PC-3 (cell line): ENCODE measurements at regions not wholly inside any gene's neighbourhood (a gene's known extent, or its start where the extent isn't known, plus 50 kb on each side); places are given as distances from the start of the nearest gene placed in this dataset.

ENCODE experiments used
- ATAC-seq: fragments of 200-7000 bp; cut with Tn5 transposase; 2 replicates; pipeline ENCODE4 v1.9.1; 2020; ENCODE audit warnings: mild to moderate bottlenecking, moderate library complexity
- BruUV-seq: library from RNA; stranded (reverse); fragments of 400-500 nt; replicated peaks from 2 replicates; lab custom pipeline; 2021; lab: Mats Ljungman, UMichigan
- CTCF ChIA-PET: fragments of 300-600 bp; sonication (Branson Sonifier 250); formaldehyde crosslinking; loops from one replicate; lab custom pipeline; 2022; ENCODE audit warnings: antibody characterized with exemption; lab: Charles Lee
- POLR2A ChIA-PET: fragments of 300-600 bp; sonication (Branson Sonifier 250); formaldehyde crosslinking; loops from one replicate; lab custom pipeline; 2022; ENCODE audit warnings: antibody characterized with exemption; ENCODE audit not compliant: unreplicated experiment; lab: Charles Lee
- DNase-seq: peaks from one replicate; pipeline ENCODE4 v3.0.0-alpha.2; 2015
- H2AFZ ChIP-seq: fragments of 300-600 bp; sonication (generic); 2 replicates; pipeline ENCODE4 v1.6.0; 2016; ENCODE audit warnings: antibody characterized with exemption, low read length
- H3F3A ChIP-seq: fragments of 300-600 bp; sonication (generic); one replicate; pipeline ENCODE4 v1.6.0; 2017; ENCODE audit warnings: antibody characterized with exemption, low read length, control low read depth, mild to moderate bottlenecking; ENCODE audit not compliant: unreplicated experiment
- H3K27ac ChIP-seq: fragments of 300-600 bp; sonication (generic); 2 replicates; pipeline ENCODE4 v1.5.1; 2016; ENCODE audit warnings: mild to moderate bottlenecking, low read length
- H3K27me3 ChIP-seq: fragments of 300-600 bp; sonication (generic); 2 replicates; pipeline ENCODE4 v1.6.1; 2016; ENCODE audit warnings: low read length, mixed read lengths
- H3K36me3 ChIP-seq: fragments of 300-600 bp; sonication (generic); 2 replicates; pipeline ENCODE4 v1.6.1; 2016; ENCODE audit warnings: low read depth, mixed run types, low read length, mixed read lengths
- H3K4me1 ChIP-seq: fragments of 300-600 bp; sonication (generic); 2 replicates; pipeline ENCODE4 v1.5.1; 2016; ENCODE audit warnings: low read length; ENCODE audit not compliant: insufficient read depth
- H3K4me2 ChIP-seq: fragments of 300-600 bp; sonication (generic); 2 replicates; pipeline ENCODE4 v1.6.0; 2016; ENCODE audit warnings: low read length
- H3K4me3 ChIP-seq: fragments of 300-600 bp; sonication (generic); 2 replicates; pipeline ENCODE4 v1.5.1; 2016; ENCODE audit warnings: mild to moderate bottlenecking, low read length, mixed read lengths
- H3K79me2 ChIP-seq: fragments of 300-600 bp; sonication (generic); 2 replicates; pipeline ENCODE4 v1.6.1; 2017; ENCODE audit warnings: low read length, mixed read lengths
- H3K9ac ChIP-seq: fragments of 300-600 bp; sonication (generic); 2 replicates; pipeline ENCODE4 v1.6.0; 2016; ENCODE audit warnings: mild to moderate bottlenecking, low read length
- H3K9me2 ChIP-seq: fragments of 300-600 bp; sonication (generic); replicated peaks from 2 replicates; pipeline ENCODE4 v1.6.1; 2016; ENCODE audit warnings: mixed run types, low read length, mixed read lengths
- H3K9me3 ChIP-seq: fragments of 300-600 bp; sonication (generic); 2 replicates; pipeline ENCODE4 v1.6.1; 2016; ENCODE audit warnings: low read length, mixed read lengths
- H4K20me1 ChIP-seq: fragments of 300-600 bp; sonication (generic); 2 replicates; pipeline ENCODE4 v1.6.1; 2016; ENCODE audit warnings: low read length, mixed read lengths
- EZH2 ChIP-seq: fragments of 300-600 bp; sonication (generic); IDR thresholded peaks from one replicate; pipeline ENCODE4 v1.6.1; 2017; ENCODE audit warnings: antibody characterized with exemption, mild to moderate bottlenecking, low read length; ENCODE audit not compliant: unreplicated experiment
- EZH2phosphoT487 ChIP-seq: fragments of 300-600 bp; sonication (generic); IDR thresholded peaks from 2 replicates; pipeline ENCODE4 v1.6.1; 2018; ENCODE audit warnings: mild to moderate bottlenecking, antibody characterized with exemption, low read length, borderline replicate concordance
- intact Hi-C: fragments of 100-400 bp; cut with micrococcal nuclease; formaldehyde crosslinking; loops from 2 replicates; pipeline ENCODE4 v1.9.0; 2023
- TF ChIP-seq, protein P1 (sequence below): fragments of 300-600 bp; sonication (generic); conservative IDR thresholded peaks from 2 replicates; pipeline ENCODE4 v1.5.1; 2017; ENCODE audit warnings: antibody characterized with exemption, low read depth, mild to moderate bottlenecking, low read length

- POLR2A ChIA-PET = interaction anchor here (0.6 kb wide), 1 partner anchor 118 kb away, joined by 6 read pairs; no protein-coding TSS in a partner anchor
Measured at GRCh38 chr4:111204797-111205196, 581.9 kb upstream of the PITX2 start.

DNA sequence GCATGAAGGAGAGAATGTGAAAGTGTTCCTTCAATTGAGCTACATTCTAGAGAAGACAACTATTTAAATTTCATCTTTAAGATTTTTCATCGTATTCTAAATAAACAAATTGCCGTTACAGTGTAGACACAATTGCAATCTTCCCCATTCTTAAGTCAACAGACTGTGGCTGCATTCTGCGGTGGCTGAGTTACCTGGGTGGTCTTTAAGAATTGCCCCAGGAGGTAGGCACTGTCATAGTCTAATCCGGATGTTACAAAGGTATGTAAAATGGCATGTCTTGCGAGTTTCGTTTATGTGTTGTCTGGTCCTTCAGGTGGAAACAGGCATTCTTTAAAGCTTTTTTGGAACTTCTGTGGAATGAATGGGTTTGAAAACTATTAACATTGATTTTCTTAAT lies 586.1 kb upstream of the PITX2 start:
- H4K20me1 ChIP-seq = no peaks in the 10 kb centered on the region
- H3K9me3 ChIP-seq = no peaks in the 10 kb centered on the region
- CTCF ChIA-PET = no interaction called here
- peaks cover 28% of the 10 kb centered on the region for H3K27me3 ChIP-seq
- intact Hi-C loops = no loop called here
- TF ChIP-seq EZH2phosphoT487 (no peak), EZH2 (no peak)
- TF ChIP-seq, protein P1, sequence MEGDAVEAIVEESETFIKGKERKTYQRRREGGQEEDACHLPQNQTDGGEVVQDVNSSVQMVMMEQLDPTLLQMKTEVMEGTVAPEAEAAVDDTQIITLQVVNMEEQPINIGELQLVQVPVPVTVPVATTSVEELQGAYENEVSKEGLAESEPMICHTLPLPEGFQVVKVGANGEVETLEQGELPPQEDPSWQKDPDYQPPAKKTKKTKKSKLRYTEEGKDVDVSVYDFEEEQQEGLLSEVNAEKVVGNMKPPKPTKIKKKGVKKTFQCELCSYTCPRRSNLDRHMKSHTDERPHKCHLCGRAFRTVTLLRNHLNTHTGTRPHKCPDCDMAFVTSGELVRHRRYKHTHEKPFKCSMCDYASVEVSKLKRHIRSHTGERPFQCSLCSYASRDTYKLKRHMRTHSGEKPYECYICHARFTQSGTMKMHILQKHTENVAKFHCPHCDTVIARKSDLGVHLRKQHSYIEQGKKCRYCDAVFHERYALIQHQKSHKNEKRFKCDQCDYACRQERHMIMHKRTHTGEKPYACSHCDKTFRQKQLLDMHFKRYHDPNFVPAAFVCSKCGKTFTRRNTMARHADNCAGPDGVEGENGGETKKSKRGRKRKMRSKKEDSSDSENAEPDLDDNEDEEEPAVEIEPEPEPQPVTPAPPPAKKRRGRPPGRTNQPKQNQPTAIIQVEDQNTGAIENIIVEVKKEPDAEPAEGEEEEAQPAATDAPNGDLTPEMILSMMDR = no peak
- H3K9me2 ChIP-seq = no peaks in the 10 kb centered on the region
- no peak overlapping the region for H2AFZ ChIP-seq
- H3F3A ChIP-seq = no peaks in the 10 kb centered on the region
- H3K4me2 ChIP-seq = no peak overlapping the region
- H3K4me3 ChIP-seq = no peak overlapping the region
- POLR2A ChIA-PET = no interaction called here
- no peaks in the 10 kb centered on the region for H3K36me3 ChIP-seq
- H3K4me1 ChIP-seq = no peaks in the 10 kb centered on the region
- no TSS peak for BruUV-seq
- no peaks in the 10 kb centered on the region for H3K79me2 ChIP-seq
- ATAC-seq = no peak
- H3K27ac ChIP-seq = no peak overlapping the region
- no peak for DNase-seq
- no peak overlapping the region for H3K9ac ChIP-seq

More at GRCh38 chr4:111204797-111205196, 581.9 kb upstream of the PITX2 start:
- DNase-seq (no peak), ATAC-seq (no peak)
- no peaks in the 10 kb centered on the region for H3K9me3 ChIP-seq
- intact Hi-C loops = no loop called here
- H4K20me1 ChIP-seq = no peaks in the 10 kb centered on the region
- no peak overlapping the region for H3K4me3 ChIP-seq
- TF ChIP-seq EZH2 = no peak
- H2AFZ ChIP-seq = no peak overlapping the region
- H3K9me2 ChIP-seq = no peaks in the 10 kb centered on the region
- H3K79me2 ChIP-seq = no peaks in the 10 kb centered on the region
- no peaks in the 10 kb centered on the region for H3F3A ChIP-seq
- CTCF ChIA-PET = no interaction called here
- no peaks in the 10 kb centered on the region for H3K4me1 ChIP-seq
- H3K9ac ChIP-seq = no peak overlapping the region
- H3K27ac ChIP-seq = no peak overlapping the region
- H3K4me2 ChIP-seq = no peak overlapping the region
- peaks cover 10% of the 10 kb centered on the region; the same call in 1 of the 2 replicates for H3K27me3 ChIP-seq
- BruUV-seq = no TSS peak
- H3K36me3 ChIP-seq = no peaks in the 10 kb centered on the region

- H3K27me3 ChIP-seq = peaks cover 28% of the 10 kb centered on the region
- H2AFZ ChIP-seq = no peak overlapping the region
- no peaks in the 10 kb centered on the region for H4K20me1 ChIP-seq
- no peak overlapping the region for H3K4me3 ChIP-seq
- no peaks in the 10 kb centered on the region for H3K9me3 ChIP-seq
- ATAC-seq = no peak
- BruUV-seq = no TSS peak
- intact Hi-C loops = no loop called here
- ChIA-PET CTCF (no interaction called here), POLR2A (no interaction called here)
- no peaks in the 10 kb centered on the region for H3K9me2 ChIP-seq
- DNase-seq = no peak
- H3K4me1 ChIP-seq = no peaks in the 10 kb centered on the region
- no peak overlapping the region for H3K9ac ChIP-seq
- TF ChIP-seq EZH2phosphoT487 = no peak
- no peak for TF ChIP-seq EZH2
- TF ChIP-seq, protein P1 = no peak
- H3F3A ChIP-seq = no peaks in the 10 kb centered on the region
- H3K4me2 ChIP-seq = no peak overlapping the region
- H3K79me2 ChIP-seq = no peaks in the 10 kb centered on the region
- no peaks in the 10 kb centered on the region for H3K36me3 ChIP-seq
- H3K27ac ChIP-seq = no peak overlapping the region
Measured at GRCh38 chr4:111209706-111210105, 586.8 kb upstream of the PITX2 start.
